ENCODE measurements at regions not wholly inside any gene's neighbourhood (a gene's known extent, or its start where the extent isn't known, plus 50 kb on each side); places are given as distances from the start of the nearest gene placed in this dataset.

DNA sequence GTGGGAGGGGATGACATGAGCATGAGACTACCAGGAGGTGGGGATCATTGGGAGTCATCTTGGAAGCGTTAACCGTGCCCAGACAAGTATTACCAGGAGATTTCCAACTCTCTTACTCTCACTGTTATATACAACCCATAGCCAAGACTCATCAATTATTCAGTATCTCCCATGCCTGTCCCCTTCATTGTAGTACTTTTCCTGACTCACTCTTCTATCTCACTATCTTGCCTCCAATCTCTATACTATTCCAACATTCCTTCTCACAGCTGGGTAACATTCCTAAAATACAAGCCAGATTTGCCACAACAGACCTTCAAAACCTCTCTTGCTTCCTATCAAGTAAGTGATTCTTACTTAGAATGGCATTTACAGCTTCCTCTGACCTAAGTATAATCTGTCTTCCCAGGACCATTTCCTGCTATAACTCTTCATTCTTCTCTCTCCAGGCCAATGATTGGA, 226.3 kb upstream of the SMLR1 start:
- TF ChIP-seq, protein P1, sequence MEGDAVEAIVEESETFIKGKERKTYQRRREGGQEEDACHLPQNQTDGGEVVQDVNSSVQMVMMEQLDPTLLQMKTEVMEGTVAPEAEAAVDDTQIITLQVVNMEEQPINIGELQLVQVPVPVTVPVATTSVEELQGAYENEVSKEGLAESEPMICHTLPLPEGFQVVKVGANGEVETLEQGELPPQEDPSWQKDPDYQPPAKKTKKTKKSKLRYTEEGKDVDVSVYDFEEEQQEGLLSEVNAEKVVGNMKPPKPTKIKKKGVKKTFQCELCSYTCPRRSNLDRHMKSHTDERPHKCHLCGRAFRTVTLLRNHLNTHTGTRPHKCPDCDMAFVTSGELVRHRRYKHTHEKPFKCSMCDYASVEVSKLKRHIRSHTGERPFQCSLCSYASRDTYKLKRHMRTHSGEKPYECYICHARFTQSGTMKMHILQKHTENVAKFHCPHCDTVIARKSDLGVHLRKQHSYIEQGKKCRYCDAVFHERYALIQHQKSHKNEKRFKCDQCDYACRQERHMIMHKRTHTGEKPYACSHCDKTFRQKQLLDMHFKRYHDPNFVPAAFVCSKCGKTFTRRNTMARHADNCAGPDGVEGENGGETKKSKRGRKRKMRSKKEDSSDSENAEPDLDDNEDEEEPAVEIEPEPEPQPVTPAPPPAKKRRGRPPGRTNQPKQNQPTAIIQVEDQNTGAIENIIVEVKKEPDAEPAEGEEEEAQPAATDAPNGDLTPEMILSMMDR (IDR thresholded peaks at IDR 0.05), result no peak
- TF ChIP-seq POLR2A (IDR thresholded peaks at IDR 0.05), result no peak
